Right renal pelvis (tissue), 4 donors: ENCODE measurements at regions not wholly inside any gene's neighbourhood (a gene's known extent, or its start where the extent isn't known, plus 50 kb on each side); places are given as distances from the start of the nearest gene placed in this dataset.

Source experiments
- DNase-seq, 4 donors: peaks; one replicate each; pipeline ENCODE4 v3.0.0-alpha.2; 2013; ENCODE audit warnings: low read depth in 4 of 4, low spot score in 3 of 4, missing footprints in 1 of 4

DNA sequence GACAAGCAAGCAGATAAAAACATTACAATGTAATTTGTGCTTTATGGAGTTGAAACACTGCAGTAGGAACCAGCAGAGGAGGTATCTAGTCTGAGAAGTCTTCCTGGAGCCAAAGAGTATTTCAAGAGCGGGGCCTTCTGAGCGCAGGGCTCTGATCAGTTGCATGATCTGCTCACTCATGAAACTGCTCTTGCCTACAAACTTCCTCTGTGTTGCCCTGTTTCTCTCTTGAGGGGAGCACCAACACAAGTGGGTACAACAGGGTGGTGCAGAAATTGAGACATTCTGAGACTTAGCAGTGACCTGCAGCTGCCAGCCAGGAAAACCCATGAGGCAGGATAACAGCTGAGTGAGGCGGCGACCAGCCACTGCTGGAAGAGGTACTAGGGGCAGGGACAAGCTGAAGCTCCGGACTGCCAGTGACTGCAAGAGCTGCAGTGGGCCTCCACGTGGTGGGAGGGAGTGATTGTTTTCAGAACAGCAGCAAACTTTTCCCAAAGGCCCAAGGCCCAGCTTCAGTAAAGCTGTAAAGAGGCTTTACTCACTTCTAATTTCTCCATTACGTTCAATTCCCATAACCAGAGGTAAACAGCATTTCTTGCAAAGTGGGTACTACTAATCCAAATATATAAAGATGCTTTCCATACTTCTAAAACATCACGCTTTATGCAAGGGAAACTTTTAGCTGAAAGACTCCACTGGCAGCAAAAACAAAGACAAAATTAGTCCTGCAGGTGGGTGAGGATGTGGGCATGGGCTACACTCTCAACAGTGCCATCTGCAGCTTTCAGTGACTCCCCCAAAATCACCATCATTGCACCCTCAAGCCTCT, 69.0 kb upstream of the LPP start:
- DNase-seq, result no peak

DNA sequence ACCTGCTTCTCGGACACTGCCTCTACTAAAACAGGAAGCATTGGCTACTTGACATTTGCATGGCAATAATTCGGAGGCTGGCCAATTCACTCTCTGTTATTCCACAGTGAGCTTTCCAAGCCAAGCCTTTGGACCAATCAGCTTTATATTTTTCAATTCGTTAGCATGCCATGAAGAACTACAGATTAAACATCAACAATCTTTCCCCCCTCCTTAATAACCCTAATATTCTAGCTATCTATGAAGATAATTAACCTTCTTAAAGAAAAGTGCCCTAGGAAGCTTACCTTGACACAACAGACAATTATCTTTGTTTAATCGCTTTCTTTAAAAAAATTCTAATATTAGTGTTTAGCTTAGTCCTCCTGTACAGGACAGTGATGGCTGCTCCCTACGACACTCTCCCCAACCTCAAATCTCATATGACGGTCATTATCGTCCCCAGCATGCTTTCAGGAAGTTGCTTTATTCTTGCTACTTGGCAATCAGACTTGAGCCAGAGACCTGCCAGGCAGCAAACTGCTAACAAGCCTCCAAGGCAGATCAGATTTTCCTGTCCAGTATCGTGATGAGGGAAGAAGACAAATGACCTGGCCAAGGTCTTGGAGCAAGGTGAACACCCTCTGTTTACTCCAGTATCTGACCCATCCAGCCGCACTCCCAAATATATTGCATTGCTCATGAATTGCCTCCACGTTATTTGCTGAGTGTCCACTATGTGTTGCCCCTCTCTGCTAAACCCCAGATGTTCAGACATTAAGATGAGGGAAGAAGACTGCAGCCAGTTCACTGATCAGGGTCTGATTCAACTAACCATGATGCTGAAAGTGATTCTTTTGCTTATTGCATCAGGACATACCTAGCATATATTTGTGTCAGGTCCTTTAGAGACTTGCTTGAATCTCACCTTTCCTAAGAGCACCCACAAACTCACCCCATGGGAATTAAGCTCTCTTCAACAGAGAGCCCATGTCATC, 68.1 kb upstream of the LPP start:
- no peak for DNase-seq

DNA sequence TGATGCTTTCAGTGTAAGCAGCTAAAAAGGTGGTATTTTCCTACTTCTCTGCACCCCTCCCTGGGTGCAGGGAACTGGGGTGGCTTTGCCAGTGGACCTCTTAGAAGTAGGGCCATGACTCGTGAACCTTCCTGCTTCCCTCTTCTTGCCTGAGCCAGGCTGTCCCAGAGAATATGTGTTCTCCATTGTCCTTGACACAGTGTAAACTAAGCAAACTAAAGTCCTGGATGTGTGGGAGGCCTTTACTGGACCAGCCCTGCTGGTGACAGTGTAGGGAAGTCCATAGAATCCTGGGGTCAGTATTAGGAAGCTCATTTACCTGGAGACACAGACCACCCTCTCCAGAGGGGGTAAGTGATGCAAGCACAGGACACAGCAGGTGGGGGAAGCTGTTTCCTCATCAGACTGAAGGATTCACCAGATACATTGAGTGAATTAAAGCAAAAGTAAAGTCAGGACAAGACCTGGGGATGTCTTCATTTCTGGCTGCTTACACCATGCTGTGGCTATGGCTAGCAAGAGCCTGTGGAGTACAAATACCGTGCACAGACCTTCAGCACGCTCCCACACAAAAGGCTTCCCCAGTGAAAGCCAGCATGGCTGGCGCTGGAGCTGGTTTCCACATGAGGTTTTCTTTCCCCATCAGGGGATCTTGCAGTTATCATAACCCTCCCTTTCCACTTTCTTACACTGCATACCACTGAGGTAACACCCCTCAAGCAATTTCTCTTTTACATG, 64.8 kb upstream of the LPP start:
- no peak for DNase-seq

DNA sequence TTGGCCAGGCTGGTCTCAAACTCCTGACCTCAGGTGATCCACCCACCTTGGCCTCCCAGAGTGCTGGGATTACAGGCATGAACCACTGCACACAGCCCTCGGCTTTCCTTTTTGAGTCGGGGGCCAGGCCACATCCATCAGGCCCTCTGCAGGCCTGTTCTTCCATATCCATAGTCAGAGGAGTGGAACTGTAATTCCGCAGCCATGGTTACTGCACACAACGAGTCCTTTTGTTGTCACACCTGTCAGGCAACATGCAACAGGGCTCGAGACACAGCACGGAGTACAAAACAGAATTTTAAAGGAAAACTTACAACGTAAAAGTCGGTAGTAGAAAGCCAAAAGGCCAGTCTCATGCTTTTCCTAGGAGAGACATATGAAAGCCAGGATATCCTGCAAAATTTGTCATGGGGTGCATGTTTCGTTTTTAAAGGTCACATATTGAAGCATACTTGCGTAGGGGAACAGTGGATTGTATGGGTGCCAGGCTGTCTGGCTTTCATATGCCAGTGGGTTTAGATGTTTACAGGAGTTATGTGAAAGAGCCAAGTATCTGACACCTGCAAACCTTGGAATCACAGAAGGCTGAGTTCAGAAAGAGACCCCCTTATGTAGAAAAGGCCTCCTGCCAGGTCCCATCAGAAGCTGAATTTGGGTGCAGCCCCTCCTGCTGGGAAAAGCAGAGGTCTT, 63.2 kb upstream of the LPP start:
- DNase-seq, result peak in 3 of 4 donors; percentile 12 to 20 (median 14)

DNA sequence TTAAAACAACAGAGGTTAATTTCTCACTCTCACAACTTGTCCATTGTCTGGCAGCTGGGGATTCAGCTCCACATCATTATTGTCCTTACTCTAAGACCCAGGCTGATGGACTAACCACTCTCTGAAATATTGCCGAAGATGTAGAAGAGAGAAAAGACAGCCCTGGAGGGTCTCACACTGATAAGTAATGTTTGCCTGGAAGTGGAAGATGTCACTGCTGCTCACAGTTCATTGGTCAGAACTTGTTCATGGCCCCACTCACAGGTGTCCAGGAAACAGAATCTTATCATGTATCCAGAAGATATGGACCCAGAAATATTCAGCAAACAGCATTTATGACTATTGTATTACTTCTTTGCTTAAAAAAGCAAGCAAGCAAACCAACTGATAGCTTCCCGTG, 62.2 kb upstream of the LPP start:
- no peak for DNase-seq

DNA sequence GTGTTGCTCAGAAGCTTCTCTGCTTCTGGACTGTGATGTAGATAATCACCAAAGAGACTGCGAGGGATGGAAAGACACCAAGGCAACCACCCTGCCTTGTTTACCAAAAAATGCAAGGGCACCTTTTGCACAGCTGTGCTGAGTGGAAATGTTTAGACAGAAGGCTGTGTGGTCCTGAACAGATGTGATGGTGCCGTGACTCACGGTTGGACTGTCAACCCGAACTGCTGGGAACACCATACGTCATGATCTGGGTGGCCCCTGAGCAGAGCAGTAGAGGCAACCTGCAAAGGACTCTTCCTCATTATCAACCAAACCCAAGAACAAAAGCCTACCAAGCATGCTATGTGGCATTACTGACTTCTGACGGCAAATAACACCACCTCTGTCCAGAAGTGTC, 61.3 kb upstream of the LPP start:
- no peak for DNase-seq

DNA sequence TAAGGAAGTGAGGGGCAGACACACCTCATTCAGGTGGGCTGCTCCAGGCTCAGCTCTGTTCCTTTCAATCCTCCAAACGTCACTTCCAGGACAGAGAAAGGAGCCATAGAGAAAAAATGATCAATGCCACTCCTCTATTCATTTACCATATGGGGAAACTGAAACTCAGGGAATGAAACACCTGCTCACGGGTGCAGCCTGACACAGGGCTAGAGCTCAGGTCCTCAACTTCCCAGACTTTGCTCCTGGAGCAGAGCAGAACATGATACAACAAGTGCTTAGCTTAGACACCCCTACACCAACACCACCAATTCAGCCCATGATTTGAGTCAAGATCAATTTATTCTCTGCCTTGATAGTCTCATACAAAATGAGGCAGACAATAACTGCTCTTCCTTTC, 58.5 kb upstream of the LPP start:
- DNase-seq, result no peak

DNA sequence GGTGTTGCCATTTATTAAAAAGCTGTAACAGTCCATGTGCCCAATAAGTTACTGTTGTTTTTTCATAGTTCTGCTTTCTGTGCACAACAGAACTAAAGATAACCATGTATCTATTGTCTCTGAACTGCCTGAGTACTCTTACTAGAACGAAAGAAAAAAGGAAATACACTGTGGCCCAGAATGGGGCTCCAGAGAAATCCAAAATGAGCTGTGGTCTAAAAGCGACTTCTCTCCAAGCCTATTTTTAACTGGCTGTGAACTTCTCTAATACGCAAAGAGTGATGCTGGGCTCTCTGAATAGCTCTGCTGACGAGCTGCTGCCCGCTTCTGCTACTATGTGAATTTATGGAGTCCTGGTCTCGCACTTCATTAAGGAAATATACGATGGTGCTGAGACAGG, 56.2 kb upstream of the LPP start:
- peak in 1 of 4 donors; percentile 12 for DNase-seq

DNA sequence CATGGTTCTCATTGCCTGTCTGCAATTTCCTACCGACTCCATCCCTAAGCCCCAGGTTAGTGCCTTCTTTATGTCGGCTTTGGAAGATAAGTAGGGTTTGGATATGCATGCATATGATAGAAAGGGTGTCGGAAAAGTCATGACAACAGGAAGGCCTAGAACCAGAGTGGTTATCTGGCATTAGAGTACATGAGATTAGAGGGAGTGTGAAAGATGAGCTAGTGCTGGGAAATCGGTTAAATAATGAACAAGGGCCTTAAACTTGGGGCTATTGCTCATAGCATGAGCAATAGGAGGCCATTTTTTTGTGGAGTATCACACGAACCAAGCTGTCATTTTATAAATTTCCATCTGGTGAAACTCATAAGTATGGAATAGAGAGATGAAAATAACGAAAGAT, 54.0 kb upstream of the LPP start:
- DNase-seq, result no peak

DNA sequence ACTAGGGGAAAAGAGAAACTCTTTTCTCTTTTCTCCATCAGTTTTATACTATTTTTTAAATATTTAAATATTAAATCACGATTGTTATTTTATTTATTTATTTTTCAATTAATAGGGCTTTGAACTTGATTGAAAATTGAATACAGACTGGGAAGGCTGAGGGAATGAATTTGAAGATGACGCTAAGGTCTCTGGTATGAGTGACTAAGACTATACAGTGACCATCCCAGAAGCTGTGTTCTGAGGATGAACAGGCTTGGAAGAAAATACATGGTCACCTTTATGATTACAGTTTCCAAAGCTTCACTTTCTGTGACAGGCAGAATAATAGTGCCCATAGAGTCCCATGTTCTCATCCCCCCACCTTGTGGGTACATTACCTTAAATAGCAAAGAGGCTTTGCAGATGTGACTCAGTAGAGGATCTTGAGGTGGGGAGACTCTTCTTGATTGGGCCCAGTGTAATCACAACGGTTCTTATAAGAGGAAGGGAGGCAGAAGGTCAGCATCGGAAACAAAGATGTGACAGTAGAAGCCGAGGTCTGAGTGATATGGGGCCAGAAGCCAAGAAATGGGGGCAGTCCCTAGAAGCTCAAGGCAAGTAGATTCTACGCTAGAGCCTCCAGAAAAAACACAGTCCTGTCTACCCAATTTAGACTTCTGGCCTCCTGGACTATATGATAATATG, 51.0 kb upstream of the LPP start:
- no peak for DNase-seq

DNA sequence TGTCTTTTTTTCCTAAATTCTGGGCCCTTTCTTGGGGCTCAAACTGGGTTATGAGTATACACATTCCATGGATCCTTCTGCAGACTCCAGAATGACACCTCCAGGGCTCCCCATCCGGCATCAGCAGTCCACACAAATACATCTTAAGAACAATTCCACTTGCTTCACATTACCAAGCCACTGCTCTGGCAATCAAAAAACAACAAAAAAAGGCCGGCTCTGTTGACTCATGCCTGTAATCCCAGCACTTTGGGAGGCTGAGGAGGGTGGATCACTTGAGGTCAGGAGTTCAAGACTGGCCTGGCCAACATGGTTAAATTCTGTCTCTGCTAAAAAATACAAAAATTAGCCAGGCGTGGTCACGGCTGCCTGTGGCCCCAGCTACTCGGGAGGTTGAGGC, 49.9 kb upstream of the LPP start:
- DNase-seq, result no peak
